ENCODE measurements at regions not wholly inside any gene's neighbourhood (a gene's known extent, or its start where the extent isn't known, plus 50 kb on each side); places are given as distances from the start of the nearest gene placed in this dataset. TPM values are rescaled to one million over a fixed set of nuclear protein-coding genes. Genes with fewer than 3 reads are reported as not detected.

DNA sequence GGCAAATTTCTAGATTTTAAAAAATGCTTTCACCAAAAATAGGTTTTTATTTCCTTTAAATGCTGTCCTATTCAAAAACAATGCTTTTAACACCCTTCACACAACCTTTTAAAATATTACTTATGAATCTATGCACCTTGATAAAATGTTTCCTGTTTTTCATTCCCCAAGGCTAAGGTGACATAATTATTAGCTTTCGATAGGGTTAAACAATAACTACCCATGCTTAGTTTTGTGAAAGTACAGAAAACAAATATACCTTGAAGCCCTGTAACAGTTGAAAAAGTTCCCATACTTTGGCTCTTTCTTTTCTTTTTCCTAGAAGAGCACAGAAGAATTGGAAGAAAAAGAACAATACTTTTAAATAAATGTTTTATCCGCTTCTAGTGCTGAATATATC, 54.9 kb upstream of the ITPRID2 start:
- no peak for DNase-seq

DNA sequence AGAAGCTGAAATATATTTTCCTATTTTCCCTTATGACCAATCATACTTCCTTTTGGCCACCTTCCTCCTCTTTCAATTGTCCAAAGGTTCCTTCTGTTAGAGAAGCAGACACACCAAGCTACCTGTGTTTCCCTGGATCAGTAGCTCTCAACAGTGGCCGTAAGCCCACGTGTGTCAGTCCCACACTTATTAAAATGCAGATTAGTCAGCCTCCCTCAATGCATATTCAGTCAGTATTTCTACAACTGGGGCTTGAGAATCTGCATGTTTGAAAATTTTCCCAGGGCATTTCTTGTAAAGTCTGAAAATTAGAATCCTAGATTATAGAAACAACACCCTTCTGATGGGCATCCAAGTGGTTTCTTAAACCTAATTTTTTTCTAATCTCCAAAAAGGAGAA, 54.0 kb upstream of the ITPRID2 start:
- no peak for DNase-seq

DNA sequence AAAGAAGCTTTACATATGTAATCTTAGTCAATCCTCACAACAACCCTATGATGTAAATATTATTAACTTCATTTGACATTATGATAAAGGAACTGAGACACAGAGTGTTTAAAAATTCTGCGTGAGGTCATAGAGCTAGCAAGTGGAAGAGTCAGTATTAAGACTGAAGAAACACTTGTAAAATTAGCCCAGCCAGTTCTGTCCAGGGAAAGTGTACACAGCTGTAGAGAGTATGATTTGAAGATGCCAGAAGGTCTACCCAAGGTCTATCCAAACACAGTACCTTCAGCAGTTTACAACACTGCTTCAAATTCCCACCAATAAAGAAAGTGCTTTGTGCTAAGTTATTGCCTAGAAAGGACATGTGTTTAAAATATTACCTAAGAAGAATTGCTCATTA, 51.7 kb upstream of the ITPRID2 start:
- no peak for DNase-seq

DNA sequence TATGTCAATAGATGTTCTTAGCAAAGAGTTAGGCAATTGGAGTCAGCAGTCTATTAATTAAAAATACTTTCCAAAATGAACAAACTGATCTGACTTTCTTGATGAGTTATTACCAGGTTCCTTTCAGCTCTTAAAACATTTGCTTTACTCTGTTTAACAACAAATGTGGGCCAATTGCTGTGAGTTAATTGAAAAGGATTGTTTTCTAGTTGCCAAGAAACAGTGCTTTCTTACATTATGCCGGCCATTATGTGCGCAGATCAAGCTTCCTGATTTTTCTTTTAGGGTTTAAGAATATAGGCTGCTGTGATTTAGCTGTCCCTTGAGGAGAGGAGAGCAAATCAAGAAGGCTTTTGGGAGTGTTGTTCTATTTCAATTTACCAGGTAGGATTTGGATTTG, 50.5 kb upstream of the ITPRID2 start:
- DNase-seq = no peak

Small RNA genes in the stretch of these regions (small RNA-seq; reads per million reads assigned to genes)
- gene RNU6ATAC19P (ENCODE audit: low replicate concordance) = not detected

Measured in skin of body (tissue), 2 donors.